ENCODE measurements at regions not wholly inside any gene's neighbourhood (a gene's known extent, or its start where the extent isn't known, plus 50 kb on each side); places are given as distances from the start of the nearest gene placed in this dataset.

- TF ChIP-seq, protein P1, sequence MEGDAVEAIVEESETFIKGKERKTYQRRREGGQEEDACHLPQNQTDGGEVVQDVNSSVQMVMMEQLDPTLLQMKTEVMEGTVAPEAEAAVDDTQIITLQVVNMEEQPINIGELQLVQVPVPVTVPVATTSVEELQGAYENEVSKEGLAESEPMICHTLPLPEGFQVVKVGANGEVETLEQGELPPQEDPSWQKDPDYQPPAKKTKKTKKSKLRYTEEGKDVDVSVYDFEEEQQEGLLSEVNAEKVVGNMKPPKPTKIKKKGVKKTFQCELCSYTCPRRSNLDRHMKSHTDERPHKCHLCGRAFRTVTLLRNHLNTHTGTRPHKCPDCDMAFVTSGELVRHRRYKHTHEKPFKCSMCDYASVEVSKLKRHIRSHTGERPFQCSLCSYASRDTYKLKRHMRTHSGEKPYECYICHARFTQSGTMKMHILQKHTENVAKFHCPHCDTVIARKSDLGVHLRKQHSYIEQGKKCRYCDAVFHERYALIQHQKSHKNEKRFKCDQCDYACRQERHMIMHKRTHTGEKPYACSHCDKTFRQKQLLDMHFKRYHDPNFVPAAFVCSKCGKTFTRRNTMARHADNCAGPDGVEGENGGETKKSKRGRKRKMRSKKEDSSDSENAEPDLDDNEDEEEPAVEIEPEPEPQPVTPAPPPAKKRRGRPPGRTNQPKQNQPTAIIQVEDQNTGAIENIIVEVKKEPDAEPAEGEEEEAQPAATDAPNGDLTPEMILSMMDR (IDR thresholded peaks at IDR 0.05), result no peak
- no peak for TF ChIP-seq POLR2A (IDR thresholded peaks at IDR 0.05)
Measured at GRCh38 chr1:217117973-217118465, 394.8 kb upstream of the ESRRG start.

All from prostate gland (tissue), 2 donors.